Chondrocyte (in vitro differentiated cells): ENCODE measurements at regions not wholly inside any gene's neighbourhood (a gene's known extent, or its start where the extent isn't known, plus 50 kb on each side); places are given as distances from the start of the nearest gene placed in this dataset.

Experiments
- DNase-seq: peaks from one replicate; pipeline ENCODE4 v3.0.0; 2021; ENCODE audit warnings: mixed read lengths, low spot score
- H3K27ac Mint-ChIP-seq: one replicate; pipeline ENCODE4 v1.8.0; 2021; ENCODE audit warnings: mild to moderate bottlenecking, moderate library complexity, mixed read lengths; ENCODE audit not compliant: unreplicated experiment
- H3K27me3 Mint-ChIP-seq: 2 replicates; pipeline ENCODE4 v1.8.0; 2021; ENCODE audit warnings: low read depth, mixed read lengths
- H3K36me3 Mint-ChIP-seq: 2 replicates; pipeline ENCODE4 v1.8.0; 2021; ENCODE audit warnings: low read depth, mixed read lengths
- H3K4me1 Mint-ChIP-seq: 2 replicates; pipeline ENCODE4 v1.8.0; 2021; ENCODE audit warnings: low read depth, mild to moderate bottlenecking, mixed read lengths
- H3K4me3 Mint-ChIP-seq: one replicate; pipeline ENCODE4 v1.8.0; 2021; ENCODE audit warnings: mild to moderate bottlenecking, moderate library complexity, mixed read lengths; ENCODE audit not compliant: unreplicated experiment
- H3K9me3 Mint-ChIP-seq: 2 replicates; pipeline ENCODE4 v1.8.0; 2021; ENCODE audit warnings: low read depth, mixed read lengths
- TF ChIP-seq, protein P1 (sequence below): fragments of 200-600 bp; sonication (generic); IDR thresholded peaks from 2 replicates; pipeline ENCODE4 v1.5.0; 2021; ENCODE audit warnings: antibody characterized with exemption, mild to moderate bottlenecking, moderate library complexity

DNA sequence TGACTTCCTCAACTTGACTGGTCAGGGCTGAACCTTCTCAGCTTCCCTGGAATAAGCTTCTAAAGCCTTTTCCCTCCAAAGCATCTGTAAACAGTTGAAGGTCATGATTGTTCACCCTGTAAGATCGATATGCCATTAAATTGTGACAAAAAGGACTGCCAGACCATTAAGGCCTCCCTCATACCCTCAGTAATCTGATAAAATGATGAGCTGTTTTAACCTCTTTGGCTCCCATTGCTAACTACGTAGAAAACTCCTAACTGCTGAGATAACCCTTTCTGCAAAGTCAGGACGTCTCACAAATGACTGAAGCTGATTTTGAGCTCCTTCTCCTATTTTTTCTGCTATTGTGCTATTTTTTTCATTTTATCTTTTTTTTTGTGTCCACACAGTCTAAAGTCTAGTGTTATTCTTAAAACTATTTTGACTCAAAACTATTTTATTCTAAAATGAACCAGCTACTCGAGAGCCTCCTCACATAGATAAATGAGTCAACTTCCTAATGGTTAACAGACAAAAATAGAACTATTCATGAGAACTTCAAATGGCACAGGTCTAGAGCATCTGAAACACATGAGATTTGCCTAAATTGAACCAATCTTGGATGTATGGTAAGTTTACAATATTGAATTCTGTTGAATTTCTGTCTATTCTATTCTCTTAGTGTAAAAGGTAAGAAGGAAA lies 395.6 kb upstream of the TLE4 start:
- peak overlapping the region; percentile 56 for H3K27ac Mint-ChIP-seq
- no peaks in the 10 kb centered on the region for H3K27me3 Mint-ChIP-seq
- TF ChIP-seq, protein P1, sequence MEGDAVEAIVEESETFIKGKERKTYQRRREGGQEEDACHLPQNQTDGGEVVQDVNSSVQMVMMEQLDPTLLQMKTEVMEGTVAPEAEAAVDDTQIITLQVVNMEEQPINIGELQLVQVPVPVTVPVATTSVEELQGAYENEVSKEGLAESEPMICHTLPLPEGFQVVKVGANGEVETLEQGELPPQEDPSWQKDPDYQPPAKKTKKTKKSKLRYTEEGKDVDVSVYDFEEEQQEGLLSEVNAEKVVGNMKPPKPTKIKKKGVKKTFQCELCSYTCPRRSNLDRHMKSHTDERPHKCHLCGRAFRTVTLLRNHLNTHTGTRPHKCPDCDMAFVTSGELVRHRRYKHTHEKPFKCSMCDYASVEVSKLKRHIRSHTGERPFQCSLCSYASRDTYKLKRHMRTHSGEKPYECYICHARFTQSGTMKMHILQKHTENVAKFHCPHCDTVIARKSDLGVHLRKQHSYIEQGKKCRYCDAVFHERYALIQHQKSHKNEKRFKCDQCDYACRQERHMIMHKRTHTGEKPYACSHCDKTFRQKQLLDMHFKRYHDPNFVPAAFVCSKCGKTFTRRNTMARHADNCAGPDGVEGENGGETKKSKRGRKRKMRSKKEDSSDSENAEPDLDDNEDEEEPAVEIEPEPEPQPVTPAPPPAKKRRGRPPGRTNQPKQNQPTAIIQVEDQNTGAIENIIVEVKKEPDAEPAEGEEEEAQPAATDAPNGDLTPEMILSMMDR: no peak
- DNase-seq: no peak
- peaks cover 13% of the 10 kb centered on the region for H3K4me1 Mint-ChIP-seq
- peaks cover 6% of the 10 kb centered on the region for H3K9me3 Mint-ChIP-seq
- H3K4me3 Mint-ChIP-seq: no peak overlapping the region
- H3K36me3 Mint-ChIP-seq: no peaks in the 10 kb centered on the region

DNA sequence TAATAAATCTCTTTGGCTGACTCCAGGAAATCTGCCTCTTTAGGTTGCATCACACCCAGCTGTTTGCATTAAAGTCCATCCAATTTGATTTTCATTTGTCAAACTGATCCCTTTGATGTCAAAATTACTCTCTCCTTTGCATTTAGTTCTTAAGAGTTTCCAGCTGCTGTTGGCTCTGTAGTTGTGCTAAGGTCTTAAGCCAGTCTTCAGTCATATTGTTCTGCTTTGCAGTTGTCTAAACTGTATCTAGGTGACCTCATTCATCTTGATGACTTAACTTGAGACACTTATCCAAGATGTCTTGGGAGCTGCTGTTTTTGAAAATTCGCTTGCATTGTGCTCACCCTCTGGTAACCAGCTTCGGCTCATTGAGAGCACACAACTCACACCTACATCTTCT lies 386.9 kb upstream of the TLE4 start:
- Mint-ChIP-seq H3K9me3 (peaks cover 14% of the 10 kb centered on the region), H3K36me3 (peaks cover 2% of the 10 kb centered on the region), H3K4me3 (no peak overlapping the region), H3K27me3 (no peaks in the 10 kb centered on the region), H3K27ac (no peak overlapping the region), H3K4me1 (no peaks in the 10 kb centered on the region)
- TF ChIP-seq, protein P1: no peak
- DNase-seq: no peak

DNA sequence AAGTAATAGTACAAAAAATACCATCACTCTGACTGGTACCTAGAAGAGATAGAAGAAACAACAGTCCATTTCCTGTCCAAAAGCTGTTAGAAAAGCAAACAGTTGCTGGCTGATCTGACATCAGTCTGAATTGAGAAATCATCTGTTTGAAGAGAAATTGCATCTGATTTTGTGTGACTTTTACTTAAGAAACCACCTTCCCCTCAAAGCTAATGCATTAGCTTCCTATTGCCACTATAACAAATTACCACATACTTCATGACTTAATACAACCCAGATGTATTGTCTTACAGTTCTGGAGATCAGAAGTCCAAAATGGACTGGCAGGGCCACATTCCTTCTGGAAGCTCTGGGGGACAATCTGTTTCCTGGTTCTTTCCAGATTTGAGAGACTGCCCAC lies 385.9 kb upstream of the TLE4 start:
- TF ChIP-seq, protein P1: no peak
- peaks cover 9% of the 10 kb centered on the region for H3K9me3 Mint-ChIP-seq
- no peaks in the 10 kb centered on the region for H3K4me1 Mint-ChIP-seq
- H3K27me3 Mint-ChIP-seq: no peaks in the 10 kb centered on the region
- no peak for DNase-seq
- no peak overlapping the region for H3K27ac Mint-ChIP-seq
- H3K4me3 Mint-ChIP-seq: no peak overlapping the region
- peaks cover 2% of the 10 kb centered on the region for H3K36me3 Mint-ChIP-seq

DNA sequence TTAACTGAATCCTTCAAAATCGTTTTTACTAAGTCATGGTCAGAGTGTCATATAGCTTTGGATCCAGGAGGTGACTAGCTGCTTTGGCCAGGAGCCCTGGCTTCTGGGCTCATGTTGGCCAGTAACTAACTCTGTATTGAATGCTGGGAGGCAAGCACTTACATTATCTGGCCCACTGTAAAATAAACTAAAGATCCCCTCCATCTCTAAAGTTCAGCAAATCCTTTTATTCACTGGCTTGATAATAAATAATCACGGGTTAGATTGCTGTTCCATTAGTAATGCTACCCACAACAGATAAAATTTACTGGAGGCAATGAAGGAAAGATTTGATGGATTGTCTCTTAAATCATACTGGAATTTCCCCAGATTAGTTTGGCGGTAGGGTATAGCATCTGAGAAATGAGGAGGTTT lies 382.2 kb upstream of the TLE4 start:
- no peak for DNase-seq
- TF ChIP-seq, protein P1: no peak
- Mint-ChIP-seq H3K4me1 (no peaks in the 10 kb centered on the region), H3K36me3 (peaks cover 2% of the 10 kb centered on the region), H3K27me3 (no peaks in the 10 kb centered on the region), H3K27ac (no peak overlapping the region), H3K4me3 (no peak overlapping the region), H3K9me3 (peaks cover 9% of the 10 kb centered on the region)

DNA sequence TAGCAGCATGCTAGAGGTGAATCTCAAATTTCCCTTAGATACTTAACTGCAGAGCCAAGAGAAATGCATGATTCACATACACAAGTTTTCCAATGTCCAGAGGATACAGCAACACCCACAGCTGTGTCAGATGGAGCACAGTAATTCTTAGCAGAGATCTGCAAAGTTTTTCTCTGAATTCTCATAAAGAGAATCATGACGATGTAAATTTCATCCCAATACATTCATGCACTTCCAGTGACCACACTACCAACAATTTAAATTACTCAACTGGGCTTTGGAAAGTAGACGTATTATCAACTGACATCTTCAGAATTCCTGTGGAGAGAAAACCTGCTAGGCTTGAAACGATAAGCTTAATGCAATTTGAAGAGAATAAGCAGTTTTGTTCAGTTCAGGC lies 378.8 kb upstream of the TLE4 start:
- Mint-ChIP-seq H3K4me1 (peaks cover 13% of the 10 kb centered on the region), H3K36me3 (no peaks in the 10 kb centered on the region), H3K4me3 (no peak overlapping the region), H3K9me3 (peaks cover 3% of the 10 kb centered on the region), H3K27me3 (no peaks in the 10 kb centered on the region), H3K27ac (no peak overlapping the region)
- TF ChIP-seq, protein P1: no peak
- no peak for DNase-seq
